Forelimb muscle (tissue), 1 donor: ENCODE measurements at regions not wholly inside any gene's neighbourhood (a gene's known extent, or its start where the extent isn't known, plus 50 kb on each side); places are given as distances from the start of the nearest gene placed in this dataset.
"Not testable (repeated sequence)": the region's sequence is repeated elsewhere in the genome, so short reads cannot be mapped to it uniquely, and the experiment has no call there.

Experiments used
- DNase-seq: peaks from one replicate; pipeline ENCODE4 v3.0.0-alpha.2; 2013; ENCODE audit warnings: low read depth

- DNase-seq: peak; percentile 6
Observed at GRCh38 chr5:83889971-83890745, 169.5 kb upstream of the HAPLN1 start.

GRCh38 chr5:83877911-83878706 is 157.5 kb upstream of the HAPLN1 start:
- DNase-seq: no peak

GRCh38 chr5:83871533-83872395 is 151.1 kb upstream of the HAPLN1 start:
- DNase-seq: no peak

GRCh38 chr5:83866181-83866580 is 145.5 kb upstream of the HAPLN1 start:
- no peak for DNase-seq

- no peak for DNase-seq
Observed at GRCh38 chr5:83865579-83865978, 144.9 kb upstream of the HAPLN1 start.

- DNase-seq: no peak
Observed at GRCh38 chr5:83864652-83865051, 144.0 kb upstream of the HAPLN1 start.

- no peak for DNase-seq
Observed at GRCh38 chr5:83857341-83857740, 136.7 kb upstream of the HAPLN1 start.

GRCh38 chr5:83856881-83857280 is 136.2 kb upstream of the HAPLN1 start:
- no peak for DNase-seq

- not testable (repeated sequence) for DNase-seq
Observed at GRCh38 chr5:83850412-83850811, 129.8 kb upstream of the HAPLN1 start.

GRCh38 chr5:83848941-83849340 is 128.3 kb upstream of the HAPLN1 start:
- DNase-seq: no peak

GRCh38 chr5:83846624-83847350 is 126.1 kb upstream of the HAPLN1 start:
- DNase-seq: no peak

GRCh38 chr5:83844449-83845068 is 123.9 kb upstream of the HAPLN1 start:
- DNase-seq: no peak

- no peak for DNase-seq
Observed at GRCh38 chr5:83839788-83840187, 119.1 kb upstream of the HAPLN1 start.

GRCh38 chr5:83839256-83839655 is 118.6 kb upstream of the HAPLN1 start:
- DNase-seq: no peak

GRCh38 chr5:83837265-83837907 is 116.7 kb upstream of the HAPLN1 start:
- DNase-seq: no peak

- DNase-seq: no peak
Observed at GRCh38 chr5:83834306-83834705, 113.7 kb upstream of the HAPLN1 start.

- DNase-seq: no peak
Observed at GRCh38 chr5:83831834-83832233, 111.2 kb upstream of the HAPLN1 start.

GRCh38 chr5:83827111-83827557 is 106.5 kb upstream of the HAPLN1 start:
- DNase-seq: no peak

GRCh38 chr5:83817591-83817990 is 96.9 kb upstream of the HAPLN1 start:
- DNase-seq: no peak

- no peak for DNase-seq
Observed at GRCh38 chr5:83815661-83816060, 95.0 kb upstream of the HAPLN1 start.
